Memory B cell (primary cell): ENCODE measurements at regions not wholly inside any gene's neighbourhood (a gene's known extent, or its start where the extent isn't known, plus 50 kb on each side); places are given as distances from the start of the nearest gene placed in this dataset.

Experiments used
- ATAC-seq: fragments of 150-1000 bp; cut with Tn5 transposase; 2 replicates; pipeline ENCODE4 v1.10.0; 2021; ENCODE audit warnings: low read depth, mild to moderate bottlenecking, moderate library complexity
- DNase-seq, 2 donors: peaks; one replicate each; pipeline ENCODE4 v3.0.0; 2022; ENCODE audit warnings: low spot score in 2 of 2
- H3K27ac Mint-ChIP-seq: one replicate; pipeline ENCODE4 v1.8.0; 2022; ENCODE audit warnings: mild to moderate bottlenecking, moderate library complexity, mixed read lengths
- H3K27me3 Mint-ChIP-seq: one replicate; pipeline ENCODE4 v1.8.0; 2022; ENCODE audit warnings: mixed read lengths
- H3K36me3 Mint-ChIP-seq: one replicate; pipeline ENCODE4 v1.8.0; 2022; ENCODE audit warnings: mild to moderate bottlenecking, mixed read lengths
- H3K4me1 Mint-ChIP-seq: one replicate; pipeline ENCODE4 v1.8.0; 2022; ENCODE audit warnings: mixed read lengths
- H3K4me3 Mint-ChIP-seq: one replicate; pipeline ENCODE4 v1.8.0; 2022; ENCODE audit warnings: mild to moderate bottlenecking, moderate library complexity, mixed read lengths
- H3K9me3 Mint-ChIP-seq: one replicate; pipeline ENCODE4 v1.8.0; 2022; ENCODE audit warnings: mixed read lengths

GRCh38 chr14:101380512-101380911 is 180.8 kb upstream of the DIO3 start:
- DNase-seq (no peak), ATAC-seq (no peak)
- Mint-ChIP-seq H3K36me3 (no peaks in the 10 kb centered on the region), H3K9me3 (peaks cover 14% of the 10 kb centered on the region), H3K4me1 (no peaks in the 10 kb centered on the region), H3K27me3 (no peaks in the 10 kb centered on the region), H3K27ac (no peak overlapping the region), H3K4me3 (no peak overlapping the region)

GRCh38 chr14:101380940-101381339 is 180.4 kb upstream of the DIO3 start:
- H3K36me3 Mint-ChIP-seq = no peaks in the 10 kb centered on the region
- no peak for DNase-seq
- H3K4me1 Mint-ChIP-seq = no peaks in the 10 kb centered on the region
- H3K4me3 Mint-ChIP-seq = no peak overlapping the region
- no peak for ATAC-seq
- H3K27me3 Mint-ChIP-seq = no peaks in the 10 kb centered on the region
- no peak overlapping the region for H3K27ac Mint-ChIP-seq
- peaks cover 11% of the 10 kb centered on the region for H3K9me3 Mint-ChIP-seq

DNA sequence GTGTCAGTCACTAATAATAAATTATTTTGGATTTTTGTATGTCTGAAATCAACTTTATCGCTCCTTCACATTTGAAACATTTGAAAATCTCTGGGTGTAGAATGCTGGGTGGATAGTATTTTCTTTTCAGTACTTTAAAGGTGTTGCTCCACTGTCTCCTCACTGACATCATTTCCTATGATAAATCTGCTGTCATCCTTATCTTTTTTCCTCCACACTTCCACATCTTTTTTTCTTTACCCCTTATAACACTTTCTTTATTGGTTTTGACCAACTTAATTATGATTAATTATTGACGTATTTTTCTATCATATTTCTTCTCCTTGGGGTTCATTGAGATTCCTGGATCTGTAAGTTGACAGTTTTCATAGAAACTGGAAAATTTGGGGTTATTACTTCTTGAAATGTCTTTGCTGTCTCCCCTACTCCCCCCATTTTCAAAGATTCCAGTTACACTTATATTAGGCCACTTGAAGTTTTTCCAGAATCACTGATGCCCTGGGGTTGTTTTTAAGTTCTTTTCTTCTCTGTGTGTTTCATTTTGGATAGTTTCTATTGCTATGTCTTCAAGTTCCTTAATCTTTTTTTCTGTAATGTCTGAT is 177.5 kb upstream of the DIO3 start:
- no peaks in the 10 kb centered on the region for H3K27me3 Mint-ChIP-seq
- DNase-seq (no peak), ATAC-seq (no peak)
- H3K4me3 Mint-ChIP-seq = no peak overlapping the region
- no peaks in the 10 kb centered on the region for H3K4me1 Mint-ChIP-seq
- H3K9me3 Mint-ChIP-seq = peaks cover 13% of the 10 kb centered on the region
- H3K27ac Mint-ChIP-seq = no peak overlapping the region
- H3K36me3 Mint-ChIP-seq = no peaks in the 10 kb centered on the region

DNA sequence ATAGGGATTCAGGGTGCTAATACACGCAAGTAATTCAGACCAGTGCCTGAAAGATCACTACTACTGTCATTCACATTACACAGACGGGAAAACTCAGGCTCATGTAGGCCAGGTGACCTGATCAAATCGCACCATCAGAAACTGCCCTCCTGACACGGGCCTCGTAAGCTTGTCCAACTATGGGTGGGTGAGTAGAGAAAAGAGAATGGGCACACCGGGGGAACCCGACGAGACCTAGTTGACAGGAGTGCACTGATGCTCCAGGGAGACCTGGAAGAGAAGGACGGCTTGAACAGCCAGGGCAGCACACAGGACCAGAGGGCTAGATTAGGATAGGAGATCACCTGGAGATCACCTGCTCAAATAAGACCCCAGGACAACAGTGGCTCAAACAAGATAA is 166.9 kb upstream of the DIO3 start:
- H3K4me1 Mint-ChIP-seq = no peaks in the 10 kb centered on the region
- H3K4me3 Mint-ChIP-seq = no peak overlapping the region
- ATAC-seq (no peak), DNase-seq (no peak)
- no peaks in the 10 kb centered on the region for H3K36me3 Mint-ChIP-seq
- H3K9me3 Mint-ChIP-seq = peaks cover 5% of the 10 kb centered on the region
- H3K27me3 Mint-ChIP-seq = peaks cover 6% of the 10 kb centered on the region
- H3K27ac Mint-ChIP-seq = no peak overlapping the region

GRCh38 chr14:101395779-101396178 is 165.5 kb upstream of the DIO3 start:
- DNase-seq = no peak
- Mint-ChIP-seq H3K4me3 (no peak overlapping the region), H3K27me3 (peaks cover 10% of the 10 kb centered on the region), H3K27ac (no peak overlapping the region), H3K36me3 (no peaks in the 10 kb centered on the region), H3K9me3 (peaks cover 5% of the 10 kb centered on the region), H3K4me1 (no peaks in the 10 kb centered on the region)
- no peak for ATAC-seq

DNA sequence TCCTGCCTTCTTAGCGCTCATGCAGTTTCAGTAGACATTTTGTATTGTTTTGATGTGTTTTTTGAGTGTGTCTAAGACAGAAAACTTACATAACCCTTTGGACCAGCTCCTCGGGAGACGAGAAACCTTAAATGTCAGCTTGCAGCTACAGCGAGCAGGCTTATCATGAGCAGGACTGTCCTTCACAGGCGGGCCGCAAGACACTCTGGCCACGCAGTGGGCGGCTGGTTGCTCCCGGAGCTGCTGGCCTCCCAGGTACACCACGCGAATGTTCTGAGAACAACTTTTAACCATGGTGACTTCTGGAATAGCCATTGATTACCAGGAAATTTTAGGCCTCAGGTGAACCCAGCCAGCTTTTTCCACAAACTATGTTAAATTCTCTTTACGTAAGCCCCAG is 164.1 kb upstream of the DIO3 start:
- Mint-ChIP-seq H3K27ac (no peak overlapping the region), H3K36me3 (no peaks in the 10 kb centered on the region)
- DNase-seq = no peak

DNA sequence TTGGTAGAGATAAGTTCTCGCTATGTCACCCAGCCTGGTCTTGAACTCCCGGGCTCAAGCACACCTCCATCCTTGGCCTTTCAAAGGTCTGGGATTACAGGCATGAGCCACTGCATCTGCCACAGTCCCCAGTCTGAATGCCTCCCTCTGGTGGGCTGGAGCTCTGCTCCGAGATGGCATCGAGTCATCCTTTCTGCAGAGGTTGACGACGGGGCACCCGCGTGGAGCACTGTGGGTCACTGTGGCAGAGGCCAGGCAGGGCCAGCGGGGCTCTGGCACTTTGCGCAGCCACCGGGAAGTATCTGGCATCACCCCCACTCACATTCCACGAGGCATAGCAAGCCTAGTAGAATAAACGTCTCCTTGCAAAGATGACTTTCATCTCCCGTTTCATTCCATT is 163.3 kb upstream of the DIO3 start:
- Mint-ChIP-seq H3K9me3 (peaks cover 4% of the 10 kb centered on the region), H3K27me3 (peaks cover 12% of the 10 kb centered on the region), H3K36me3 (no peaks in the 10 kb centered on the region), H3K4me3 (no peak overlapping the region), H3K27ac (no peak overlapping the region), H3K4me1 (no peaks in the 10 kb centered on the region)
- ATAC-seq (no peak), DNase-seq (no peak)

More for the DNA sequence above, 164.1 kb upstream of the DIO3 start:
- Mint-ChIP-seq H3K9me3 (peaks cover 4% of the 10 kb centered on the region), H3K27me3 (peaks cover 12% of the 10 kb centered on the region), H3K4me3 (no peak overlapping the region), H3K4me1 (no peaks in the 10 kb centered on the region)
- no peak for ATAC-seq

DNA sequence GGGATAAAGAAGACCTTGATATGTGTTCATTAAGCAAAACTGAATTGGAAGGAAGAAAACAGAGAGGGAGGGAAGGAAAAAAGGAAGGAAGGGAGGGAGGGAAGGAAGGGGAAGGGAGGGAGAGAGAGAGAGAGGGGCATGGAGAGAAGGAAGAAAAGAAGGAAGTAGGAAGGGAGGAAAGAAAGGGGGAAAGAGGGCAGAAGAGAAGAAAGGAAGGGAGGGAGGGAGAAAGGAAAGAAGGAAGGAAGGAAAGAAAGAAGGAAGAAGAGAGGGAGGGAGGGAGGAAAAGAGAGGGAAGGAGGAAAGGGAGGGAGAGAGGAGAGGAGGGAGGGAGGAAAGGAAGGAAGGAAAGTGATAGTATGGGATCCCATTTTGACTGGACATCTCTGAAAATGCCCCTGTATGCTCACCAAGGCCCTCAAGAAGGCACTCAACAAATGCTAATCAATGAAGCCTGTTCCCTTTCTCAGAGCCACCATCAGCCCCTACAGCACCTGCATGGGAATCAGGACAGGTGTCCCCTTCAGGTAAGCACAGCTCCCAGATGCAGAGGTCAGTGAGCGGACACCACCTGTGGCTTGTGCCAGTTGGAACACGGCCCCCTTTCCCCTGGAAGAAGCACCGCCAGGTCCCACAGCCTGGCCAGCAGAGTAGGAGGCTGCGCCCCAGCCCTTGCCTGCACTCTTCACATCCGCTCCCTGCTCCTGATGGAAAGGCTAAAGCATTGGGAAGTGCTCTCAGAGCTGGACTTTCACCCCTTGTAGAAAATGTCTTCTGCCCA is 161.4 kb upstream of the DIO3 start:
- H3K27me3 Mint-ChIP-seq = peaks cover 7% of the 10 kb centered on the region
- no peak overlapping the region for H3K4me3 Mint-ChIP-seq
- no peak for DNase-seq
- H3K4me1 Mint-ChIP-seq = no peaks in the 10 kb centered on the region
- H3K27ac Mint-ChIP-seq = no peak overlapping the region
- ATAC-seq = no peak
- H3K36me3 Mint-ChIP-seq = no peaks in the 10 kb centered on the region
- no peaks in the 10 kb centered on the region for H3K9me3 Mint-ChIP-seq

GRCh38 chr14:101400830-101401229 is 160.5 kb upstream of the DIO3 start:
- ATAC-seq (no peak), DNase-seq (no peak)
- H3K4me1 Mint-ChIP-seq = no peaks in the 10 kb centered on the region
- H3K27ac Mint-ChIP-seq = no peak overlapping the region
- peaks cover 7% of the 10 kb centered on the region for H3K27me3 Mint-ChIP-seq
- no peak overlapping the region for H3K4me3 Mint-ChIP-seq
- H3K36me3 Mint-ChIP-seq = no peaks in the 10 kb centered on the region
- H3K9me3 Mint-ChIP-seq = no peaks in the 10 kb centered on the region

DNA sequence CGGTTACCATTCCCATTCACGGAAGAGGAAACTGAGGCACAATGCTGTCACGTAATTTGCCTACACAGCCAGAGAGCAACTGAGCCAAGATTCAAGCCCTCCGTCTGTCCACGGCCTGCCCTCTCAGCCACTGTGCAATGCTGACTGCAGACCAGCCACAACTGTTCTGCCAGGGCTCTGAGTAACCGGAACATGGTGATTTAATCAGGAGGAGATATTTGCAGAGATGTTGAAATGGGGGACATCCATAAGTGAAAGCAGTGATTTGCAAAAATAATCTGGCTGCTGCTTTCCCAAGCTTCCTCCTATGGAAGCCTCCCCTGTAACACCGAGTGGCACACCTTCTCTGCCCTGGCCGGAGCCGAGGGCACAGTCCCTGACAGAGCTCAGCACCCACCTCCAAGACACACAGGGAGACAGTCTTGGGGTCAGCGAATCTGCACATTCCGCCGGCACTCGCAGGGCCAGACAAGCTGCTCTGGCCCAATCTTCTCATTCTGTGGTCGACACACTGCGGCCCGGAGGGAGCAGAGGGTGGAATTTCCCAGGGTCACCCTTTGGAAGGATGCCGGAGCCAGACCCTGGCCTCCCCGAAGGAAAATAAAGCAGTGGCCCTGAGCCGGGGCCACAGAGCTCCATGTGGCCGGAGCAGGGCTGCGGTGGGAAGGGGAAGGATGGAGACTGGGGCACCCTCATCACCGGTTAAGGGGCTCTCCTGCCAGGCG is 158.2 kb upstream of the DIO3 start:
- H3K36me3 Mint-ChIP-seq = no peaks in the 10 kb centered on the region
- H3K4me3 Mint-ChIP-seq = no peak overlapping the region
- ATAC-seq (no peak), DNase-seq (no peak)
- no peaks in the 10 kb centered on the region for H3K9me3 Mint-ChIP-seq
- H3K4me1 Mint-ChIP-seq = no peaks in the 10 kb centered on the region
- H3K27ac Mint-ChIP-seq = no peak overlapping the region
- H3K27me3 Mint-ChIP-seq = peaks cover 6% of the 10 kb centered on the region

- H3K36me3 Mint-ChIP-seq = no peaks in the 10 kb centered on the region
- H3K27ac Mint-ChIP-seq = no peak overlapping the region
- no peaks in the 10 kb centered on the region for H3K9me3 Mint-ChIP-seq
- no peak for ATAC-seq
- H3K27me3 Mint-ChIP-seq = peaks cover 4% of the 10 kb centered on the region
- H3K4me1 Mint-ChIP-seq = no peaks in the 10 kb centered on the region
- DNase-seq = no peak
- no peak overlapping the region for H3K4me3 Mint-ChIP-seq
Measured at GRCh38 chr14:101404426-101405170, 156.7 kb upstream of the DIO3 start.

GRCh38 chr14:101405171-101405883 is 156.0 kb upstream of the DIO3 start:
- H3K4me3 Mint-ChIP-seq = no peak overlapping the region
- H3K36me3 Mint-ChIP-seq = no peaks in the 10 kb centered on the region
- H3K27ac Mint-ChIP-seq = no peak overlapping the region
- H3K9me3 Mint-ChIP-seq = no peaks in the 10 kb centered on the region
- H3K4me1 Mint-ChIP-seq = no peaks in the 10 kb centered on the region
- peaks cover 2% of the 10 kb centered on the region for H3K27me3 Mint-ChIP-seq
- no peak for DNase-seq
- no peak for ATAC-seq

DNA sequence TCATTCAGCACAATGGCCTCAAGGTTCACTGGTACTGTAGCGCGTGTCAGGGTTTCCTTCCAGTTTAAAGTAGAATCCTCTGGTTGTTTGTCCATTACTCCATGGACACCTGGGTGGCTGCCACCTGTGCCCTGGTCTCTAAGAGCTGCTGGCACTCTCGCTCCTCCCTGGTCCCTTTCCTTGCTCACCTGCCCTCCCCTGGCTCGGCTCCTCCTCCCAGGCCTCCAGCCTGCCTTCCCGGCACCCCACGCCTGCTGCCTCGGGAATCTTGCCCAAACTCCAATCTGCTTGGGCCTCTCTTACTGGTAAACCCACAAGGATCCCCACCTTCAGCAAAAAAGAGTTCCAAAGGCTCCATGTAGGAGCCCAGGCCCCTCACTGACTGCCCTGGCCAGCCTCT is 154.4 kb upstream of the DIO3 start:
- DNase-seq = no peak
- H3K4me1 Mint-ChIP-seq = no peaks in the 10 kb centered on the region
- no peaks in the 10 kb centered on the region for H3K36me3 Mint-ChIP-seq
- ATAC-seq = no peak
- no peaks in the 10 kb centered on the region for H3K27me3 Mint-ChIP-seq
- no peak overlapping the region for H3K4me3 Mint-ChIP-seq
- no peaks in the 10 kb centered on the region for H3K9me3 Mint-ChIP-seq
- H3K27ac Mint-ChIP-seq = no peak overlapping the region
